ENCODE measurements at regions not wholly inside any gene's neighbourhood (a gene's known extent, or its start where the extent isn't known, plus 50 kb on each side); places are given as distances from the start of the nearest gene placed in this dataset.

DNA sequence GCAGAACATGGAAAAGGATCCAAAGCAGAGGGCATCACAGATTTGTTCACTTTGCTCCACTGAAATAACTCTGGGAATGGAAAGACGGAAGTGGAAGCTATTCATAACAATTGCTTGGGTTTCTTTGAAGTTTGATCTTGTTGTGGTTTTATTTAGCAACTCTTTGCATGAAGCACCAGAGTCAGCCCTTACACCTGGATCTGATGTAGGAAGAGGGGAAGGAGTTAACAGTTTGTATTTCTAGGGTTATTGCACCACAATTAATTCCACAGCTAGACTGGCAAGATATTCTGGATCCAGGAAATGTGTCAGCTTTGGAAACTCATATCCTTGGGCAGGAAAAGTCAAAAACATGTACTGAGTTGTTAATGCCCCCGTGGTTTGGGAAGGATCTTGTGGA is 1143.4 kb downstream of the CNTNAP5 start:
- H3K4me1 ChIP-seq: no peaks in the 10 kb centered on the region
- intact Hi-C loops (cut with DNase I): no loop called here
- H3K36me3 ChIP-seq: no peaks in the 10 kb centered on the region
- 62 to 68% methylated on average over 2 of the region's 2 CpGs for WGBS, 2 donors
- H3K27ac ChIP-seq: no peak overlapping the region
- no peak overlapping the region for H3K4me3 ChIP-seq (replicated peaks in 1 of 3)
- TF ChIP-seq POLR2A (IDR thresholded peaks at IDR 0.05): no peak
- TF ChIP-seq, protein P1, sequence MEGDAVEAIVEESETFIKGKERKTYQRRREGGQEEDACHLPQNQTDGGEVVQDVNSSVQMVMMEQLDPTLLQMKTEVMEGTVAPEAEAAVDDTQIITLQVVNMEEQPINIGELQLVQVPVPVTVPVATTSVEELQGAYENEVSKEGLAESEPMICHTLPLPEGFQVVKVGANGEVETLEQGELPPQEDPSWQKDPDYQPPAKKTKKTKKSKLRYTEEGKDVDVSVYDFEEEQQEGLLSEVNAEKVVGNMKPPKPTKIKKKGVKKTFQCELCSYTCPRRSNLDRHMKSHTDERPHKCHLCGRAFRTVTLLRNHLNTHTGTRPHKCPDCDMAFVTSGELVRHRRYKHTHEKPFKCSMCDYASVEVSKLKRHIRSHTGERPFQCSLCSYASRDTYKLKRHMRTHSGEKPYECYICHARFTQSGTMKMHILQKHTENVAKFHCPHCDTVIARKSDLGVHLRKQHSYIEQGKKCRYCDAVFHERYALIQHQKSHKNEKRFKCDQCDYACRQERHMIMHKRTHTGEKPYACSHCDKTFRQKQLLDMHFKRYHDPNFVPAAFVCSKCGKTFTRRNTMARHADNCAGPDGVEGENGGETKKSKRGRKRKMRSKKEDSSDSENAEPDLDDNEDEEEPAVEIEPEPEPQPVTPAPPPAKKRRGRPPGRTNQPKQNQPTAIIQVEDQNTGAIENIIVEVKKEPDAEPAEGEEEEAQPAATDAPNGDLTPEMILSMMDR (IDR thresholded peaks at IDR 0.05): no peak
- no peaks in the 10 kb centered on the region for H3K9me3 ChIP-seq
- no peak for DNase-seq
- H3K27me3 ChIP-seq: no peaks in the 10 kb centered on the region

- no peak overlapping the region for H3K4me3 ChIP-seq (replicated peaks in 1 of 3)
- H3K27me3 ChIP-seq: no peaks in the 10 kb centered on the region
- no peak for DNase-seq
- no peaks in the 10 kb centered on the region for H3K9me3 ChIP-seq
- 76 to 81% methylated on average over 6 of the region's 6 CpGs for WGBS, 2 donors
- H3K27ac ChIP-seq: no peak overlapping the region
- H3K4me1 ChIP-seq: no peaks in the 10 kb centered on the region
- TF ChIP-seq POLR2A (IDR thresholded peaks at IDR 0.05): no peak
- TF ChIP-seq, protein P1 (IDR thresholded peaks at IDR 0.05): no peak
- no peaks in the 10 kb centered on the region for H3K36me3 ChIP-seq
- intact Hi-C loops (cut with DNase I): no loop called here
Measured at GRCh38 chr2:125169022-125169763, 1144.1 kb downstream of the CNTNAP5 start.

DNA sequence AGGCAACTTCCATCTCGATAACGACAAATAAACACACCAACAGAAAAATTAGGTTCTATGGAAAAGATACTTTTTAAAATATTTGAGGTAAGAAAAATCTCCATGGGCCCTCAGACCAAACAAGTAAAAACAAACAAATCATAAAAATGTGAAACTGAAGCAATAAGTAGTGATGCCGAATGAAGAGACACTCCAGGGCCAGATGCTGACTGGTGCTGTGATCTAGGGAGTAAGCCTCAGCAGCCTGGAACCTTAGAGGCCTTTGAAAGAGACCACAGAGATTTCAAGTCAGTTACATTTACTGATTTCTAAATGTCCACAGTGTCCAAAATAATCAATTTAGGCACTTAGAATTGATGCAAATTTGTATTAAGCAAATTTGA is 1144.7 kb downstream of the CNTNAP5 start:
- intact Hi-C loops (cut with DNase I): no loop called here

DNA sequence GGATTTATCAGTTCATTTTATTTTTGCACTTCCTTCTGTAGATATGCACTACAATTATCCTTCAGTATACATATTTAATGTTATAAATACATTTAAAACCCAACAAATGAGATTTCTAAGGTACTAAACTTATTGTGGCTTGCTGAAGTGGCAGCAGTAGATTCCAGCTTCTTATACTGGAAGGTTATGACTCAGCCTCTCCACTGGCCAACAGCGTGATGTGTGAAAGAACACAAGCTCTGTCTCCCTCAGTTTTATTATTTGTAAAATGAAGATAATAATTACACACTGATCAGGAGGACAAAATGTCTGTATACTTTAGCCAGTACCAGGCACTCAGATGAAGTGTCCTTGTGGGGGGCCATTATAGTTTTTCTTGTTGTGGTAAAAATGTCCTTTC is 1147.1 kb downstream of the CNTNAP5 start:
- TF ChIP-seq, protein P1 (IDR thresholded peaks at IDR 0.05): no peak
- TF ChIP-seq POLR2A (IDR thresholded peaks at IDR 0.05): no peak
- H3K36me3 ChIP-seq: no peaks in the 10 kb centered on the region
- intact Hi-C loops (cut with DNase I): no loop called here
- DNase-seq: no peak
- H3K4me3 ChIP-seq (replicated peaks in 1 of 3): no peak overlapping the region
- H3K9me3 ChIP-seq: no peaks in the 10 kb centered on the region
- H3K4me1 ChIP-seq: no peaks in the 10 kb centered on the region
- no peak overlapping the region for H3K27ac ChIP-seq
- H3K27me3 ChIP-seq: no peaks in the 10 kb centered on the region
- WGBS, 2 donors: 84 to 94% methylated on average over 1 of the region's 1 CpG

More for the DNA sequence above, 1144.7 kb downstream of the CNTNAP5 start:
- H3K9me3 ChIP-seq: no peaks in the 10 kb centered on the region
- H3K36me3 ChIP-seq: no peaks in the 10 kb centered on the region
- no peak overlapping the region for H3K4me3 ChIP-seq (replicated peaks in 1 of 3)
- TF ChIP-seq, protein P1 (IDR thresholded peaks at IDR 0.05): no peak
- no peak for TF ChIP-seq POLR2A (IDR thresholded peaks at IDR 0.05)
- DNase-seq: no peak
- H3K27ac ChIP-seq: no peak overlapping the region
- 94 to 97% methylated on average over 3 of the region's 3 CpGs for WGBS, 2 donors
- no peaks in the 10 kb centered on the region for H3K27me3 ChIP-seq
- H3K4me1 ChIP-seq: no peaks in the 10 kb centered on the region

- no peak for TF ChIP-seq POLR2A (IDR thresholded peaks at IDR 0.05)
- TF ChIP-seq, protein P1 (IDR thresholded peaks at IDR 0.05): no peak
- intact Hi-C loops (cut with DNase I): no loop called here
- 57 to 58% methylated on average over 1 of the region's 1 CpG for WGBS, 2 donors
Measured at GRCh38 chr2:125175415-125175814, 1150.3 kb downstream of the CNTNAP5 start.

More at GRCh38 chr2:125175415-125175814, 1150.3 kb downstream of the CNTNAP5 start:
- no peaks in the 10 kb centered on the region for H3K27me3 ChIP-seq
- DNase-seq: no peak
- no peaks in the 10 kb centered on the region for H3K36me3 ChIP-seq
- H3K9me3 ChIP-seq: no peaks in the 10 kb centered on the region
- H3K4me3 ChIP-seq (replicated peaks in 1 of 3): no peak overlapping the region
- H3K4me1 ChIP-seq: no peaks in the 10 kb centered on the region
- no peak overlapping the region for H3K27ac ChIP-seq
